HG03342 (cell line): ENCODE measurements at regions not wholly inside any gene's neighbourhood (a gene's known extent, or its start where the extent isn't known, plus 50 kb on each side); places are given as distances from the start of the nearest gene placed in this dataset.
"Not testable (repeated sequence)": the region's sequence is repeated elsewhere in the genome, so short reads cannot be mapped to it uniquely, and the experiment has no call there.

Source experiments
- ATAC-seq: cut with Tn5 transposase; IDR thresholded peaks from one replicate; pipeline ENCODE4 v1.9.1; 2021; ENCODE audit warnings: mild to moderate bottlenecking, moderate library complexity; ENCODE audit not compliant: unreplicated experiment

- ATAC-seq: no peak
Measured at GRCh38 chr5:154626876-154627557, 128.2 kb upstream of the LARP1 start.

GRCh38 chr5:154625031-154625430, 130.1 kb upstream of the LARP1 start:
- ATAC-seq: no peak

GRCh38 chr5:154624341-154624740, 130.8 kb upstream of the LARP1 start:
- no peak for ATAC-seq

- no peak for ATAC-seq
Measured at GRCh38 chr5:154620411-154620810, 134.8 kb upstream of the LARP1 start.

GRCh38 chr5:154618696-154619095, 136.5 kb upstream of the LARP1 start:
- no peak for ATAC-seq

GRCh38 chr5:154614595-154614994, 136.6 kb upstream of the HAND1 start:
- no peak for ATAC-seq

- ATAC-seq: no peak
Measured at GRCh38 chr5:154614125-154614524, 136.1 kb upstream of the HAND1 start.

- no peak for ATAC-seq
Measured at GRCh38 chr5:154612666-154613065, 134.6 kb upstream of the HAND1 start.

- no peak for ATAC-seq
Measured at GRCh38 chr5:154611341-154611767, 133.3 kb upstream of the HAND1 start.

GRCh38 chr5:154610321-154611154, 132.5 kb upstream of the HAND1 start:
- ATAC-seq: peak; percentile 89

- no peak for ATAC-seq
Measured at GRCh38 chr5:154609251-154609650, 131.2 kb upstream of the HAND1 start.

GRCh38 chr5:154608531-154609011, 130.5 kb upstream of the HAND1 start:
- no peak for ATAC-seq

GRCh38 chr5:154607746-154608145, 129.7 kb upstream of the HAND1 start:
- ATAC-seq: no peak

- no peak for ATAC-seq
Measured at GRCh38 chr5:154606246-154606645, 128.2 kb upstream of the HAND1 start.

- ATAC-seq: no peak
Measured at GRCh38 chr5:154603953-154604679, 126.1 kb upstream of the HAND1 start.

GRCh38 chr5:154603485-154603884, 125.5 kb upstream of the HAND1 start:
- no peak for ATAC-seq

- no peak for ATAC-seq
Measured at GRCh38 chr5:154603011-154603410, 125.0 kb upstream of the HAND1 start.

- ATAC-seq: no peak
Measured at GRCh38 chr5:154601014-154601413, 123.0 kb upstream of the HAND1 start.

- no peak for ATAC-seq
Measured at GRCh38 chr5:154598021-154598420, 120.0 kb upstream of the HAND1 start.

GRCh38 chr5:154596844-154597243, 118.8 kb upstream of the HAND1 start:
- not testable (repeated sequence) for ATAC-seq

GRCh38 chr5:154595662-154596061, 117.6 kb upstream of the HAND1 start:
- ATAC-seq: no peak
